GM12874 (cell line): ENCODE measurements at regions not wholly inside any gene's neighbourhood (a gene's known extent, or its start where the extent isn't known, plus 50 kb on each side); places are given as distances from the start of the nearest gene placed in this dataset.

Experiments
- TF ChIP-seq, protein P1 (sequence below): IDR thresholded peaks from 2 replicates; pipeline ENCODE4 v1.5.1; 2011; ENCODE audit warnings: low read depth, mild to moderate bottlenecking, control low read depth, low read length, moderate library complexity; ENCODE audit not compliant: insufficient read depth

DNA sequence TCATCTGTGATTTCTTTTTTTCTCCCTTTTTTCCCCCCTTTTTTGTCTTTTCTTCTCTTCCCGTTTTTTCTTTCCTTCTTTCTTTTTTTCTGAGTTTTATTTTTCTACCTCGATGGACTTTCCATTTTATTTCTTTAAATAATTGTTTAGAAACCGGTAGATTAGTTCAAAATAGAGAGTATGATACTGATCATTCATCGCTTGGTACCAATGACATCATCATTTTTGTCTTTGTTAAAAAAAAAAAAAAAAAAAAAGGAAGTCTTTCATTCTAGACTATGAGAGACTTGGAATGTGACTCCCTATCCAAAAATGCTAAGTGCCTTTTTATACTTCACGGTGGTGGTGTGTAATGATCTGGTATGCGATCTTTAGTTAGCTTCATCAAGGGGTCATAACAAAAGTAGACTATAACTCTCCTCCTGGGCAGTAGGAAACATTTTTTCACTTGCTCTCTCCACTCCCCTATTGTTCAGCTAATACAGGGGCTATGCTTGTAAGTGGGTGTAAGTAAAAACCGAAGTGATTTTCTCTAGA is 1517.5 kb upstream of the ZEB2 start:
- TF ChIP-seq, protein P1, sequence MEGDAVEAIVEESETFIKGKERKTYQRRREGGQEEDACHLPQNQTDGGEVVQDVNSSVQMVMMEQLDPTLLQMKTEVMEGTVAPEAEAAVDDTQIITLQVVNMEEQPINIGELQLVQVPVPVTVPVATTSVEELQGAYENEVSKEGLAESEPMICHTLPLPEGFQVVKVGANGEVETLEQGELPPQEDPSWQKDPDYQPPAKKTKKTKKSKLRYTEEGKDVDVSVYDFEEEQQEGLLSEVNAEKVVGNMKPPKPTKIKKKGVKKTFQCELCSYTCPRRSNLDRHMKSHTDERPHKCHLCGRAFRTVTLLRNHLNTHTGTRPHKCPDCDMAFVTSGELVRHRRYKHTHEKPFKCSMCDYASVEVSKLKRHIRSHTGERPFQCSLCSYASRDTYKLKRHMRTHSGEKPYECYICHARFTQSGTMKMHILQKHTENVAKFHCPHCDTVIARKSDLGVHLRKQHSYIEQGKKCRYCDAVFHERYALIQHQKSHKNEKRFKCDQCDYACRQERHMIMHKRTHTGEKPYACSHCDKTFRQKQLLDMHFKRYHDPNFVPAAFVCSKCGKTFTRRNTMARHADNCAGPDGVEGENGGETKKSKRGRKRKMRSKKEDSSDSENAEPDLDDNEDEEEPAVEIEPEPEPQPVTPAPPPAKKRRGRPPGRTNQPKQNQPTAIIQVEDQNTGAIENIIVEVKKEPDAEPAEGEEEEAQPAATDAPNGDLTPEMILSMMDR, result no peak

DNA sequence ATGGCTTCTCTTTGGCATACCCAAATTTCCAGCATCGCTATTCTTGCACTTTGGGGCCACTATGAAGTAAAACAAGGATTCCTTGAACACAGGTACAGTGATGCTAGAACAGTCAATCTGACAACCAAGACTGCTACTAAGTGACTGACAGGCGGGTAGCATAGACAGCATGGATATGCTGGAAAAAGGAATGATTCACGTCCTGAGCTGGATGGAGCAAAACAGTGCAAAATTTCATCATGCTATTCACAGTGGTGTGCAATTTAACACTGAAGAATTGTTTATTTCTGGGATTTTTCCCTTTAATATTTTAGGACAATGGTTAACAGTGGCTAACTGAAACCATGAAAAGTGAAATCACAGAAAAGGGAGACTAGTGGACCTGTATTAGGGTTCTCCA is 1511.2 kb upstream of the ZEB2 start:
- TF ChIP-seq, protein P1, result no peak

DNA sequence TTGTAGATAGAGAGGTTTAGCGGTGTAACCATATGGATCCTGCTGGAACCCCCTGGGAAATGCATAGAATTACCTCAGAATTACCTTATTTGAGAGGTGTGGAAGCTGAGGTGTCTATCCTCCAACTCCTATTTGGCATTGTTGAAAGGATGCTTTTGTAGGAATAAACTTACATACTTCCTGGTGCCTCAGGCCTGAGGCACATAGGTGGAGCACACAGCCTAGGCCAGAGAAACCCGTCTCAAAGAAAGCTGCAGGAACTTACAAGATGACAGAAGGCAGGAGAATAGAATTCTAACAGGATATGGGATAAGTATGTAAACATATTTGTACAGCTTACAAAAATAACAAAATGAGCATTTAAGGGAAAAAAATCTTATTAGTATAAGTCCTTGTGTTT is 1507.2 kb upstream of the ZEB2 start:
- TF ChIP-seq, protein P1, result no peak

DNA sequence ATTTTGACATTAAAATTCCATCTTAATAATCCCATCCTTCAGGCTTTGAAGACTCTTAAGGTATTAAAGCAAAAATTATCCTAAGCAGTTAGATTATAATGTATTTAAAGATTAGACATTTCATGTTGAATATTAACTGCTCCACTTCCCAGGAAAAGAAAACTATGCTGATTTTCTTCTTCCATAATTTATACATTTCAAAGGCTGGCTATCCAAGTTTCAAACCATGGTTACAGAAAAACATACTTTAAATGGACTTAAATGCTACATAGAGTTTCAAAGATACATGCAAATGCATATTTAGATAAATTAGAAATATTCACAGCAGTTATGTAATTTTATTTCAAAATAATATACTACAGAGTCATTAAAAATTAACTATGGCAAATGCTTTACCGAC is 1505.6 kb upstream of the ZEB2 start:
- TF ChIP-seq, protein P1, result no peak

DNA sequence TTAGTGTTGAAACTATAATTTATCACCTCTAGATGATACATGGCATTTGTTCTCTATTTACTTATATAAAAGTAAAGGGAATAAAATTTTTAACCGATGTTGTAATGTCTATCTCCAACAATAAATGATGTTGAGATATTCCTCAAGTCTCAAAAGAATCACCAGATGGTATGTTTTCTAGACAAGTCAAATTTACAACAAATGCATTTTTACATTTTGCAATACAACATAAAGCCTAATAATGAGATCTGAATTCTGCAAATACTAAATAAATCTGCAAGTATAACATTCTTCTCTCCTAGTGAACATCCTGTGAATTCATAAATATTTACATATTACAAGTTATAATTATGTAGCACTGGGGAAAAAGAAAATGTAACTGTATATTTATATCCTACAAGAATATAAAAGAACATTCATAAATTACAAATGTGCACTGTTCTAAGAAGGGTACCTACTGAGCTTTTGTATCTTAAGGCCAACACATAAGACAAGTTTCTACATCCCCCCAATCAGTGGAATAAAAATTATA is 1504.4 kb upstream of the ZEB2 start:
- TF ChIP-seq, protein P1, result no peak

DNA sequence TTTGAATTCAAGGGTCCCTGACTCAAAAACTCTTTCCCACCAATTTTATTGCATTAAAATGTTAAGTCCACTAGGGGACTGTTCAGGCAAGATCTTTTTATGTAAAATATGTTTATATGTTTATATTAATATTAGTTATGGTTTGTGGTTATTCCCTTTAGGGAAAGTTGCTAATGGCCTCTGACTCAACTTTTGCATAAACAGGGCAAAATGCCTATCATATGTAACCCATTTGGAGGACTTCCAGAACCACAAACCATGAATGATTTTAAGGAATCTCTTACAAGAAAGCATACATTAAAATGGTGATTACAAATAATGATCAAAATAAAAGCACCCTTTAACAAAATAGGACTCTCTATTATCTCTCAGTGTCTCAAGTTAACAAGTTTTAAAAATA is 1484.5 kb upstream of the ZEB2 start:
- TF ChIP-seq, protein P1, result no peak

DNA sequence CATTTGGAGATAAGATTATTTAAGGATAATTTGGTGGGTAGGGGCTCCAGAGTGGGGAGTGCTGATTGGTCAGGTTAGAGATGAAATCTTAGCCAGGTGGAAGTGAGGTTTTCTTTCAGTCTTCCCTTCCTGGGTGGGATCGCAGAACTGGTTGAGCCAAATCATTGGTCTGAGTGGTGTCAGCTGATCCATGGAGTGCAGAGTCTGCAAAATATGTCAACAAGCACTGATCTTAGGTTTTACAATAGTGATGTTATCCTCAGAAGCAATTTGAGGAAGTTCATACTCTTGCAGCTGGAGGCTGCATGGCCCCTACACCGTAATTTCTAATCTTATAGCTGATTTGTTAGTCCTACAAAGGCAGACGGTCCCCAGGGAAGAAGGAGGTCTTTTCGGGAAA is 1483.4 kb upstream of the ZEB2 start:
- TF ChIP-seq, protein P1, result no peak
